Skeletal muscle tissue (tissue), 3 donors: ENCODE measurements at regions not wholly inside any gene's neighbourhood (a gene's known extent, or its start where the extent isn't known, plus 50 kb on each side); places are given as distances from the start of the nearest gene placed in this dataset.

Source experiments
- H3K27ac ChIP-seq: one replicate; pipeline ENCODE4 v1.7.0; 2013; ENCODE audit warnings: mild to moderate bottlenecking, low read depth, low read length, inconsistent platforms
- H3K27me3 ChIP-seq, 3 donors: one replicate each; pipeline ENCODE4 v1.7.0; 2013; ENCODE audit warnings: low read length in 3 of 3; ENCODE audit not compliant: control insufficient read depth in 3 of 3, insufficient read depth in 3 of 3
- H3K36me3 ChIP-seq, 3 donors: one replicate each; pipeline ENCODE4 v1.7.0; 2013; ENCODE audit warnings: low read length in 3 of 3; ENCODE audit not compliant: control insufficient read depth in 3 of 3, insufficient read depth in 3 of 3
- H3K4me1 ChIP-seq, 3 donors: one replicate each; pipeline ENCODE4 v1.7.0; 2013; ENCODE audit warnings: low read length in 3 of 3, mild to moderate bottlenecking in 3 of 3; ENCODE audit not compliant: control insufficient read depth in 3 of 3, insufficient read depth in 3 of 3
- H3K4me3 ChIP-seq, 3 donors: one replicate each; pipeline ENCODE4 v1.7.0; 2013; ENCODE audit warnings: low read length in 3 of 3
- H3K9ac ChIP-seq, 3 donors: one replicate each; pipeline ENCODE4 v1.7.0; 2013; ENCODE audit warnings: low read length in 3 of 3, mild to moderate bottlenecking in 3 of 3, moderate library complexity in 2 of 3, low read depth in 1 of 3
- H3K9me3 ChIP-seq, 3 donors: one replicate each; pipeline ENCODE4 v1.7.0; 2013; ENCODE audit warnings: low read length in 3 of 3; ENCODE audit not compliant: control insufficient read depth in 3 of 3
- donor health status: Osteomylitis.

DNA sequence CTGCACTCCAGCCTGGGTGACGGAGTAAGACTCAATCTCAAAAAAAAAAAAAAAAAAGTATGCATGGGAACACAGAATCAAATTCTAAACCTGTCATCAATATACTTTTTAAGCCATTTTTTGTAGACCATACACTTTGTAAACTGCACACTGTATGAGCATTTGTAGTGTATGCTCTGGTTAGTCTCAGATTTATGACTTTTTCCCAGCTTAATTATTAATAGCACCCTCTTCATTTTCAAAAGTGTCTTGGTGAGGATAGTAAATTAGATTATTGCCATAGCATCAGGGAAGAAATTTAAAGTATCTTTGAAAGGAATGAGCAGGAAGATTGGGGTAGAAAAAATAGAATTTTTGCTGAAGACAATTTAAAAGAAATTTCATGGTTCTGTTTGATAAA, 330.8 kb upstream of the RSPO3 start:
- no peaks in the 10 kb centered on the region for H3K27me3 ChIP-seq
- H3K4me3 ChIP-seq: no peak overlapping the region
- no peak overlapping the region for H3K27ac ChIP-seq
- H3K36me3 ChIP-seq: no peaks in the 10 kb centered on the region
- no peaks in the 10 kb centered on the region for H3K4me1 ChIP-seq
- H3K9me3 ChIP-seq: no peaks in the 10 kb centered on the region
- no peak overlapping the region for H3K9ac ChIP-seq

DNA sequence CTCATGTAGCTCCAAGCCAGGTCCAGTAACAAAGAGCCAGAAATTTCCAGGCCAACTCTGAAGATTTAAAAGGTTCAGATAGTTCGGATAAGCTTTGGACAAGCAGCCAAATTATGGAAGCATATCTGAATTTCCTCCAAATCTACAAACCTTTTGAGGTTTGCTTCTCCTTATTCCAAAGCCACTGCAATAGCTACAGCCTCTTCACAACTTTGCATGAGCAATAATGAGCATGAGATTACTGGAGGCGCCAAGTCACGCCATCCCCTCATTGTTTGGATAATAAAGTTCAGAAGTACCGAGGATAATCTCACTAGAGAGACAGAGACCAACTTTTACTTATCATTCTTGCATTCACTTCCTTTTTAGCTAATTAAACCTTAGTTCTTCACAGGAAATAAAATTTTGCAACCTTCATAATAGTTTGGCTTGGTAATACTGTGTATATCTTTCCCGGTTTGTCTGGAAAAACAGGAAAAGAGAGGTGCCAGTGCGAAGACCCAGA, 329.6 kb upstream of the RSPO3 start:
- H3K27me3 ChIP-seq: no peaks in the 10 kb centered on the region
- H3K4me3 ChIP-seq: no peak overlapping the region
- H3K4me1 ChIP-seq: no peaks in the 10 kb centered on the region
- H3K9ac ChIP-seq: no peak overlapping the region
- H3K36me3 ChIP-seq: no peaks in the 10 kb centered on the region
- H3K9me3 ChIP-seq: no peaks in the 10 kb centered on the region
- no peak overlapping the region for H3K27ac ChIP-seq

DNA sequence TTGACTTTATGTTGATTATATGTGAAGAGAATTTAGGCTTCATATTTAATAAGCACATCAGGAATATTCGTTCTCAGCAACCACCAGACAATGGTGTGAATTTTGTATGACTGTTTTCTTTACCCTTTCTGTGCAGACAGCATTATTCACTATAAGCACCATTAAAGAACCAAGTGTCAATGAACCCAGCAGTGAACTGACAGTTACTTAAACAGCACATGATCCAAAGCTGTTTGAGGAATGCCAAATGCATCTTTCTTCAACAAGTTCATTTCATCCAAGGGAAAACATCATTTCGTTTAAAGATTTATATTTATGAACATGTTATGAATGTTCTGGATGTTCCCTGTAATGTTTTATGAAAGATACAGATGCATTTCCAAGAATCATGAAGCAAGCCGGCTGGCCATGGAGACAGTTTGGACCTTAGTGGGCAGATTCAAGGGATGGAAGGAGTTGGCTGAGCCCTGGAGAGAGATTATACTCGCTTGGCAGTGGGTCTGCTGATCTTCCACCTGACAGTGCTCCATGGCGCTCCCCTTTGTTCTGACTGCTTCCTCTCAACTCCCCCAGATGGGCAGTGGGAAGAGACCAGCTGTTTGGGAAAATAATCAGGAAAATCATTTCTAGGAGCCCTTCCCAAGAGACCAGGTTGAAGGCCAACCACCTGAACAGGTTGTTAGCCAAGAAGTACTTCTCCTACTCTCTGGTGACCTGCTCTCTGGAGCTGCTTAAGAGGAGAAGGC, 326.0 kb upstream of the RSPO3 start:
- Histone ChIP-seq H3K9me3 (no peaks in the 10 kb centered on the region), H3K27ac (no peak overlapping the region), H3K4me3 (no peak overlapping the region), H3K27me3 (no peaks in the 10 kb centered on the region), H3K4me1 (no peaks in the 10 kb centered on the region), H3K36me3 (no peaks in the 10 kb centered on the region), H3K9ac (no peak overlapping the region)

DNA sequence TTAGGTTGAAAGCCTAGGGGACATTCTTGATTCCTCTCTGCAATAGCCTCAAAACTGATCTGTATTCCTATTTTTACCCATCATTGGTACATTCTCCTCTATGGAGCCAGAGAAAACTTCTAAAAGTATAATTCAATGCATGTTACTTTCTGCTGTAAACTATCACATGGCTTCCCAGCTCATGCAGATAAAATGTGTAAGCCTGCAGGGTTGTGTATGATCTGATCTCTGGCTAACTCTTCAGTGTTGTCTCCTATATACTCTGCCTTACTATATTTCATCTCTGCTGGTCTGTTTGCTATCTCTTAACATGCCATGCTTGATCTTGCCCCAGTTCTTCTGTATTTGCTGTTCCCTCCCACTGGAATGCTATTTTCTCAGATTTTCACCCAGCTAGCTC, 323.3 kb upstream of the RSPO3 start:
- Histone ChIP-seq H3K27ac (no peak overlapping the region), H3K27me3 (no peaks in the 10 kb centered on the region), H3K4me3 (no peak overlapping the region), H3K4me1 (no peaks in the 10 kb centered on the region), H3K9ac (no peak overlapping the region), H3K36me3 (no peaks in the 10 kb centered on the region), H3K9me3 (no peaks in the 10 kb centered on the region)

DNA sequence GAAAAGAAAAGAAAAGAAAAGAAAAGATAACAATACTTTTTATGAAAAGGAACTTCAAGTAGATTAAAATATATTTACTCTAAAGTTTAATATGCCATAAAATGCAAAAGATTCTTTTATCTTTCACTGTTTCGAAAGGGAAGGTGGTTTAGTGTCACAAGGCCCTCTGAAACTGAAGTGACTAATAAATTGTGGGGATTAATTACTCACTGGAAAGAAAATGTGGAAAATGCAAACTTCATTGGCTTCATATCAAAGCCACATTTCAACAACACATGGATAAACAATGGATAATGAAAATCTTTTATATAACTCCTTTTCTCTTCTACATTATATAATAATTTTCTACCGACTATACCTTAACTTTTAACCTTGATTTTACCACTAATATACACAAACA, 320.5 kb upstream of the RSPO3 start:
- no peaks in the 10 kb centered on the region for H3K36me3 ChIP-seq
- H3K27ac ChIP-seq: no peak overlapping the region
- no peak overlapping the region for H3K4me3 ChIP-seq
- H3K9me3 ChIP-seq: no peaks in the 10 kb centered on the region
- H3K9ac ChIP-seq: no peak overlapping the region
- no peaks in the 10 kb centered on the region for H3K27me3 ChIP-seq
- no peaks in the 10 kb centered on the region for H3K4me1 ChIP-seq

DNA sequence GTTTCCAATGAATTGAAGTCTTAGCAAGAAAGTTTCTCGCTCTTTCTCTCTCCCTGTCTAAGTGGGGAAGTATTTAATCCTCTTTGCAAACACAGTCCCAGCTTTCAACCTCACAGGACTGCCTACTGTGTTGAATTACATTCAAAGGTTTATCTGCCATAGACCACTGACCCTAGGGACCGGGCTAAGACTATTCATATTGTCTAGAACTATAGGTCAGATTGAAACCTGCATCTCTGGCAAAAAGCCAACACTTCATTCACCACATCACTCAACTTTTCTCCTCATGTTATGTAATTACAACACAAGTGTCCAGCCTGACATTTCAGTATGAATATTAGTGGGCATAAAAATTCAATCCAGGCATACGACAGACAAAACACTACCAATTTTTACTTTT, 314.7 kb upstream of the RSPO3 start:
- H3K36me3 ChIP-seq: no peaks in the 10 kb centered on the region
- H3K27me3 ChIP-seq: no peaks in the 10 kb centered on the region
- H3K4me3 ChIP-seq: no peak overlapping the region
- no peak overlapping the region for H3K9ac ChIP-seq
- no peaks in the 10 kb centered on the region for H3K4me1 ChIP-seq
- no peak overlapping the region for H3K27ac ChIP-seq
- no peaks in the 10 kb centered on the region for H3K9me3 ChIP-seq

DNA sequence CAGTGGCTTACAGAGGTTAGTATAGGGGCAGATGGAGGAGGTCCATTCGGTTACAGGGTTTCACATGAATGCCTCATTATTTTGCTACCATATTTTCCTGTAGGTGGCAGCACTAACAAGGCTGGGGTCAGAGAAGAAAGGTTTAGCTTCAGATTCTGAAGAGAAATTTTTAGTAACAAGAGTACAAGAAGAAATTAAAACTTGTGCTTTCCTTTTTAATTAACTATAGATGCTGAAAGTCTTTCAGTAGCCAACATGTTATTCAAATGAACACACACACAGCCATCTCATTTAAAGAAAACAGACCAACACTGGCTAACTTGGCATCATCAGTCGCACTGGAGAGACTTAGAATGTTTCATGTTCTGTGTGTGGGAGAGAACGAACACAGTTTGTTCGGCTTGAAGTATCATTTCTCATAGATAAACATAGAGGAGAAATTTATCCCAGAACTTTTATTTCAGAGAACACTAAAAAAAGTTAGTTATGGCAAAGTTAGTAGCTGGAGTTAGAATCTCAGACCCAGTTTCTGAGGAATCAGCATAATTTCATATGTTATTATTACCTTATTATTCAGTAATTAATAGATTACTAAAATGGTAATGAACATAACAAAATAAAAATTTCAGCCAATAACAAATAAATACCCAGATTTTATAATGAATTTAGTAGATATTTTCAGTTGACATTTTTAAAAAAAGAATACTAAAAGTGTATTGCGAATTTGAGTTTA, 314.0 kb upstream of the RSPO3 start:
- Histone ChIP-seq H3K36me3 (no peaks in the 10 kb centered on the region), H3K27ac (no peak overlapping the region), H3K27me3 (no peaks in the 10 kb centered on the region), H3K9me3 (no peaks in the 10 kb centered on the region), H3K9ac (no peak overlapping the region), H3K4me3 (no peak overlapping the region), H3K4me1 (no peaks in the 10 kb centered on the region)

DNA sequence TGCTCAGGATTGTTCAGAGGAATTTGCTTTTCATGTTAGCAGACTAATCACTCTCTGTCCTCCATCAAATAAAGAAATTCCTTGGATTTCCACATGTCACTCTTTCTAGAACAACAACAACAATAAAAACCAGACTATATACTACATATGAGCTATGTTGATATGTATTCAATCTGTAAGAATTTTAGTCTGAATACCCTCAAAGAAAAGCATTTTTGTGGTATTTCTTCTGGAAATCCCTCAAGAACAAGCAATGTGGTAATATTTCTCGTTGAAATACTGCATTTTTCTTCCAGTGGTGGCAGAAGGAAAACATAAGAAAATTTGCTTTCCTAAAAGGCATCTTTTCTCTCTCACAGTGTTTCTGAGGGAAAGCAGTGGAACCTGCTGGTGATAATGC, 312.6 kb upstream of the RSPO3 start:
- H3K27ac ChIP-seq: no peak overlapping the region
- no peaks in the 10 kb centered on the region for H3K4me1 ChIP-seq
- H3K9ac ChIP-seq: no peak overlapping the region
- no peaks in the 10 kb centered on the region for H3K9me3 ChIP-seq
- no peaks in the 10 kb centered on the region for H3K27me3 ChIP-seq
- H3K36me3 ChIP-seq: no peaks in the 10 kb centered on the region
- no peak overlapping the region for H3K4me3 ChIP-seq

DNA sequence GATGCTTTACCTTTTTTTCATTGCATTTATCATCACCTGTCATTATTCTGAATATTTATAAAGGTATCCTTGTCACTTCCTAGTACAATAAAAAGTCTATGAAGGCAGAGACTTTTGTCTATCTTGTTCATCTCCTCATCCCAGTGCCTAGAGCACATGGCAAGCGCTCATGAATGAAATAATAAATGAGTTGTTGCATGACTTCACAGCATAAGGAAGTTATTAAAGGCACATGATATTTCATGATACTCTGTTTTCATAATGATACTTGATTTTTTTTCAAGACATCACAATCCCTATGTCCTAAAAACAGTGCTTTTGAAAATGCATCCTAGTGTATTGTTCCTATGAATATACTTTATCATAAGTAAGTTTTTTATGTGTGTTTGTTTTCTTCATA, 310.6 kb upstream of the RSPO3 start:
- Histone ChIP-seq H3K27ac (no peak overlapping the region), H3K9ac (no peak overlapping the region), H3K9me3 (no peaks in the 10 kb centered on the region), H3K4me3 (no peak overlapping the region), H3K36me3 (no peaks in the 10 kb centered on the region), H3K4me1 (peaks cover 0 to 5% (median 3%) of the 10 kb centered on the region in 3 donors), H3K27me3 (no peaks in the 10 kb centered on the region)

DNA sequence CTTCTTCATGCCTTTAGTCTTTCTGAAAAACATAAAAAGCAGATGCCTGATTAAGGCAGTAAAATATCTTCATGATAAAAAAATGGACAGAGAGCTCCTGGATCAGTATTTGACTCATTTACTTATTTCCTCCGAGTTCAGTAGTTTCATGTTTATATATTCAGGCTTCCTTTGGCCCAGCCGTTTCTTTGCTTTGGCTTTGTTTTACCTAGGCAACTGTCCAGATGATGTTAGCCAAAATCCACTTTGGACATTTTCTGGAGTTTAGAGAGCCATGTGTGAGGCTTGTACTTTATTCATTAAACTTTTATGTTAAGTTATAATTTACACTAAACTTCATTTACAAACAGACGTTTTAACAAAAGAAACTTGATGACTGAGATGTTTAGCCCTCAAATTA, 307.1 kb upstream of the RSPO3 start:
- no peaks in the 10 kb centered on the region for H3K27me3 ChIP-seq
- no peaks in the 10 kb centered on the region for H3K9me3 ChIP-seq
- no peak overlapping the region for H3K4me3 ChIP-seq
- H3K36me3 ChIP-seq: no peaks in the 10 kb centered on the region
- H3K27ac ChIP-seq: no peak overlapping the region
- peaks cover 0 to 6% (median 4%) of the 10 kb centered on the region in 3 donors for H3K4me1 ChIP-seq
- H3K9ac ChIP-seq: no peak overlapping the region
